GM12878 (cell line): ENCODE measurements at regions not wholly inside any gene's neighbourhood (a gene's known extent, or its start where the extent isn't known, plus 50 kb on each side); places are given as distances from the start of the nearest gene placed in this dataset.
"Not testable (repeated sequence)": the region's sequence is repeated elsewhere in the genome, so short reads cannot be mapped to it uniquely, and the experiment has no call there.

Experiments
- ATAC-seq: fragments of 200-7000 bp; cut with Tn5 transposase; 3 replicates; pipeline ENCODE4 v1.9.1; 2020; ENCODE audit warnings: mild to moderate bottlenecking, moderate library complexity
- BruUV-seq: library from RNA; stranded (reverse); fragments of 400-500 nt; replicated peaks from 2 replicates; lab custom pipeline; 2021; lab: Mats Ljungman, UMichigan
- CTCF ChIA-PET: fragments of 300-600 bp; sonication (Branson Sonifier 250); formaldehyde crosslinking; extraction: SDS; loops from one replicate; lab custom pipeline; 2021; ENCODE audit warnings: inconsistent platforms; lab: Yijun Ruan, JAX
- POLR2A ChIA-PET: fragments of 350-600 bp; formaldehyde crosslinking; extraction: SDS; loops from one replicate; lab custom pipeline; 2021; ENCODE audit warnings: inconsistent platforms; lab: Charles Lee
- RAD21 ChIA-PET: fragments of 300-600 bp; sonication (Branson Sonifier 250); formaldehyde crosslinking; loops from one replicate; lab custom pipeline; 2023; ENCODE audit warnings: antibody characterized with exemption; ENCODE audit not compliant: unreplicated experiment; lab: Charles Lee
- SMC1A ChIA-PET: fragments of 300-600 bp; sonication (Branson Sonifier 250); formaldehyde crosslinking; loops from one replicate; lab custom pipeline; 2023; ENCODE audit not compliant: unreplicated experiment, uncharacterized antibody; lab: Charles Lee
- DNase-seq: peaks from one replicate; pipeline ENCODE4 v3.0.0-alpha.2; 2011; ENCODE audit warnings: low read depth, low spot score
- FAIRE-seq: peaks from 3 replicates; lab custom pipeline; 2011; peaks lifted over from hg19 to GRCh38; lab: Jason Lieb, UNC
- H2AFZ ChIP-seq: 2 replicates; pipeline ENCODE4 v1.6.0; 2011; ENCODE audit warnings: low read depth, low read length, control low read depth; ENCODE audit not compliant: control insufficient read depth
- H3K27ac ChIP-seq: 2 replicates; pipeline ENCODE4 v1.5.1; 2011; ENCODE audit warnings: control low read depth; ENCODE audit not compliant: control insufficient read depth, insufficient read depth
- H3K27me3 ChIP-seq, 2 experiments: replicated peaks in 1 of 2; 2 replicates each; pipeline versions ENCODE4 v1.6.0 to v1.6.1; 2011; ENCODE audit warnings: low read length in 1 of 2; ENCODE audit not compliant: control insufficient read depth in 2 of 2, insufficient read depth in 2 of 2
- H3K36me3 ChIP-seq, 2 experiments: 2 replicates each; pipeline ENCODE4 v1.5.1; 2011; ENCODE audit warnings: low read length in 1 of 2; ENCODE audit not compliant: control insufficient read depth in 2 of 2, insufficient read depth in 2 of 2
- H3K4me1 ChIP-seq: 2 replicates; pipeline ENCODE4 v1.6.1; 2011; ENCODE audit warnings: mild to moderate bottlenecking, low read length, moderate library complexity, mixed read lengths; ENCODE audit not compliant: control insufficient read depth, insufficient read depth
- H3K4me2 ChIP-seq: 2 replicates; pipeline ENCODE4 v1.6.0; 2011; ENCODE audit warnings: control low read depth; ENCODE audit not compliant: control insufficient read depth, insufficient read depth
- H3K4me3 ChIP-seq: fragments of 200-600 bp; sonication (generic); 2 replicates; pipeline ENCODE4 v1.5.1; 2016
- H3K79me2 ChIP-seq: 2 replicates; pipeline ENCODE4 v1.6.0; 2011; ENCODE audit warnings: low read length; ENCODE audit not compliant: control insufficient read depth, insufficient read depth
- H3K9ac ChIP-seq: 2 replicates; pipeline ENCODE4 v1.8.0; 2011; ENCODE audit warnings: low read length, control low read depth, mixed read lengths; ENCODE audit not compliant: control insufficient read depth, insufficient read depth
- H3K9me3 ChIP-seq: replicated peaks from 3 replicates; pipeline ENCODE4 v1.5.1; 2011; ENCODE audit warnings: mild to moderate bottlenecking, low read length; ENCODE audit not compliant: control insufficient read depth, insufficient read depth
- H4K20me1 ChIP-seq: 2 replicates; pipeline ENCODE4 v1.6.0; 2011; ENCODE audit not compliant: control insufficient read depth, insufficient read depth
- BACH1 ChIP-seq: fragments of 450-650 bp; IDR thresholded peaks from 2 replicates; pipeline ENCODE4 v1.6.1; 2017; ENCODE audit warnings: mild to moderate bottlenecking, borderline replicate concordance
- ESRRA ChIP-seq: IDR thresholded peaks from 2 replicates; pipeline ENCODE4 v1.6.1; 2012; ENCODE audit warnings: mild to moderate bottlenecking, low read length, improper control_type of control experiment
- IRF3 ChIP-seq: fragments of 450-650 bp; IDR thresholded peaks from 2 replicates; pipeline ENCODE4 v1.6.1; 2014; ENCODE audit warnings: mild to moderate bottlenecking
- JUND ChIP-seq: IDR thresholded peaks from 2 replicates; pipeline ENCODE4 v1.6.1; 2012; ENCODE audit warnings: low read depth, mild to moderate bottlenecking, low read length, improper control_type of control experiment, moderate library complexity
- SKIL ChIP-seq: fragments of 450-650 bp; IDR thresholded peaks from 2 replicates; pipeline ENCODE4 v1.6.1; 2017; ENCODE audit warnings: mild to moderate bottlenecking, low read depth, inconsistent platforms; ENCODE audit not compliant: poor library complexity, severe bottlenecking
- TCF3 ChIP-seq: IDR thresholded peaks from 2 replicates; pipeline ENCODE4 v1.6.1; 2012; ENCODE audit warnings: low read depth, mild to moderate bottlenecking, low read length, borderline replicate concordance; ENCODE audit not compliant: insufficient read depth
- YBX1 ChIP-seq: fragments of 450-650 bp; IDR thresholded peaks from 2 replicates; pipeline ENCODE4 v1.6.1; 2016; ENCODE audit warnings: antibody characterized with exemption
- WGBS: methylation state at CpG from one replicate; pipeline ENCODE4 v1.1.6; 2016; ENCODE audit warnings: low lambda C conversion rate; ENCODE audit not compliant: insufficient replicate concordance, insufficient coverage; ENCODE audit errors: missing lambda C conversion rate; 5-methylcytosine and 5-hydroxymethylcytosine counted together
- in situ Hi-C: fragments of 300-500 bp; cut with MboI; formaldehyde crosslinking; loops from 9 replicates; pipeline ENCODE4 v1.14.3; 2018; ENCODE audit warnings: mixed read lengths
- intact Hi-C: fragments of 100-400 bp; cut with micrococcal nuclease; formaldehyde crosslinking; loops from one replicate; pipeline ENCODE4 v1.14.2; 2022; ENCODE audit not compliant: unreplicated experiment
- TF ChIP-seq, protein P1 (sequence below): IDR thresholded peaks from 2 replicates; pipeline ENCODE4 v1.6.1; 2012; ENCODE audit warnings: low read length, inconsistent platforms

- TF ChIP-seq TCF3 (no peak), YBX1 (no peak), BACH1 (no peak), IRF3 (no peak), SKIL (no peak), ESRRA (no peak), JUND (no peak)
- TF ChIP-seq, protein P1, sequence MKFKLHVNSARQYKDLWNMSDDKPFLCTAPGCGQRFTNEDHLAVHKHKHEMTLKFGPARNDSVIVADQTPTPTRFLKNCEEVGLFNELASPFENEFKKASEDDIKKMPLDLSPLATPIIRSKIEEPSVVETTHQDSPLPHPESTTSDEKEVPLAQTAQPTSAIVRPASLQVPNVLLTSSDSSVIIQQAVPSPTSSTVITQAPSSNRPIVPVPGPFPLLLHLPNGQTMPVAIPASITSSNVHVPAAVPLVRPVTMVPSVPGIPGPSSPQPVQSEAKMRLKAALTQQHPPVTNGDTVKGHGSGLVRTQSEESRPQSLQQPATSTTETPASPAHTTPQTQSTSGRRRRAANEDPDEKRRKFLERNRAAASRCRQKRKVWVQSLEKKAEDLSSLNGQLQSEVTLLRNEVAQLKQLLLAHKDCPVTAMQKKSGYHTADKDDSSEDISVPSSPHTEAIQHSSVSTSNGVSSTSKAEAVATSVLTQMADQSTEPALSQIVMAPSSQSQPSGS: no peak
These were observed 98.0 kb upstream of the DNAH14 start (continued) for GRCh38 chr1:224831501-224831900.

GRCh38 chr1:224839648-224840300 is 89.7 kb upstream of the DNAH14 start:
- WGBS: 56% methylated on average over 6 of the region's 7 CpGs
- CTCF ChIA-PET: not testable (repeated sequence)

GRCh38 chr1:224841803-224842202 is 87.7 kb upstream of the DNAH14 start:
- FAIRE-seq, DNase-seq, H3K27me3 ChIP-seq, H3K9me3 ChIP-seq, SMC1A ChIA-PET, H3K27ac ChIP-seq, H3K4me1 ChIP-seq, H3K9ac ChIP-seq, H3K4me2 ChIP-seq, BruUV-seq, POLR2A ChIA-PET, intact Hi-C loops, in situ Hi-C loops, H3K4me3 ChIP-seq, H2AFZ ChIP-seq, H3K36me3 ChIP-seq, RAD21 ChIA-PET, H3K79me2 ChIP-seq, H4K20me1 ChIP-seq, ATAC-seq: not testable (repeated sequence)
- WGBS: 29% methylated on average over 2 of the region's 2 CpGs
- CTCF ChIA-PET: interaction anchor here (1.1 kb wide), 1 partner anchor 9 kb away, joined by 5 read pairs; no protein-coding TSS in a partner anchor

More at GRCh38 chr1:224839648-224840300, 89.7 kb upstream of the DNAH14 start:
- intact Hi-C loops, DNase-seq, H3K36me3 ChIP-seq, SMC1A ChIA-PET, BruUV-seq, H3K9ac ChIP-seq, H3K4me1 ChIP-seq, POLR2A ChIA-PET, H3K27me3 ChIP-seq, FAIRE-seq, H3K27ac ChIP-seq, RAD21 ChIA-PET, H3K4me2 ChIP-seq, H3K79me2 ChIP-seq, H3K9me3 ChIP-seq, H3K4me3 ChIP-seq, H4K20me1 ChIP-seq, H2AFZ ChIP-seq, ATAC-seq: not testable (repeated sequence)
- in situ Hi-C loops: loop anchor here (5.0 kb wide), 1 partner anchor 48 kb away; no protein-coding TSS in a partner anchor
